Keratinocyte (primary cell): ENCODE measurements at regions not wholly inside any gene's neighbourhood (a gene's known extent, or its start where the extent isn't known, plus 50 kb on each side); places are given as distances from the start of the nearest gene placed in this dataset.
"Not testable (repeated sequence)": the region's sequence is repeated elsewhere in the genome, so short reads cannot be mapped to it uniquely, and the experiment has no call there.

Experiments
- DNase-seq: peaks from one replicate; pipeline ENCODE4 v3.0.0-alpha.2; 2011; ENCODE audit warnings: low read depth, missing footprints, low spot score
- FAIRE-seq: peaks from 2 replicates; lab custom pipeline; 2011; peaks lifted over from hg19 to GRCh38; lab: Jason Lieb, UNC
- H2AFZ ChIP-seq: 2 replicates; pipeline ENCODE4 v1.6.0; 2012; ENCODE audit warnings: low read length, control low read depth, inconsistent platforms; ENCODE audit not compliant: control insufficient read depth
- H3K27ac ChIP-seq: 2 replicates; pipeline ENCODE4 v1.5.1; 2011; ENCODE audit warnings: low read length; ENCODE audit not compliant: control insufficient read depth, insufficient read depth
- H3K27me3 ChIP-seq: 3 replicates; pipeline ENCODE4 v1.6.0; 2011; ENCODE audit warnings: low read length; ENCODE audit not compliant: control insufficient read depth, insufficient read depth; ENCODE audit errors: extremely low read depth
- H3K36me3 ChIP-seq, 2 experiments: 2 replicates in 1 of 2; 3 replicates in 1 of 2; pipeline ENCODE4 v1.5.1; 2011; ENCODE audit warnings: low read length in 2 of 2, mild to moderate bottlenecking in 1 of 2; ENCODE audit not compliant: control insufficient read depth in 2 of 2, insufficient read depth in 2 of 2; ENCODE audit errors: extremely low read depth in 1 of 2
- H3K4me1 ChIP-seq: 3 replicates; pipeline ENCODE4 v1.5.1; 2011; ENCODE audit warnings: low read length; ENCODE audit not compliant: control insufficient read depth, insufficient read depth; ENCODE audit errors: extremely low read depth
- H3K4me2 ChIP-seq: 3 replicates; pipeline ENCODE4 v1.6.0; 2011; ENCODE audit warnings: low read depth, low read length; ENCODE audit not compliant: control insufficient read depth, insufficient read depth; ENCODE audit errors: extremely low read depth
- H3K4me3 ChIP-seq, 3 experiments: fragments of 200-600 bp in 1 of 3; sonication (generic) in 1 of 3; 2 replicates in 2 of 3; 3 replicates in 1 of 3; pipeline ENCODE4 v1.5.1; 2011 to 2016; ENCODE audit warnings: low read length in 3 of 3, mild to moderate bottlenecking in 3 of 3, control low read depth in 2 of 3, inconsistent platforms in 1 of 3, low read depth in 1 of 3, mixed read lengths in 1 of 3, mixed run types in 1 of 3, moderate library complexity in 1 of 3; ENCODE audit not compliant: control insufficient read depth in 2 of 3, insufficient read depth in 2 of 3; ENCODE audit errors: extremely low read depth in 1 of 3
- H3K79me2 ChIP-seq: 2 replicates; pipeline ENCODE4 v1.6.0; 2012; ENCODE audit warnings: low read length; ENCODE audit not compliant: control insufficient read depth, insufficient read depth
- H3K9ac ChIP-seq: 3 replicates; pipeline ENCODE4 v1.6.0; 2011; ENCODE audit warnings: low read length; ENCODE audit not compliant: control insufficient read depth, insufficient read depth; ENCODE audit errors: extremely low read depth
- H3K9me1 ChIP-seq: 3 replicates; pipeline ENCODE4 v1.6.0; 2011; ENCODE audit warnings: low read length; ENCODE audit not compliant: control insufficient read depth, insufficient read depth; ENCODE audit errors: extremely low read depth
- H3K9me3 ChIP-seq: 2 replicates; pipeline ENCODE4 v1.5.1; 2012; ENCODE audit warnings: low read depth, low read length; ENCODE audit not compliant: control insufficient read depth
- H4K20me1 ChIP-seq: 3 replicates; pipeline ENCODE4 v1.6.0; 2011; ENCODE audit warnings: low read length; ENCODE audit not compliant: control insufficient read depth, insufficient read depth; ENCODE audit errors: extremely low read depth
- EZH2 ChIP-seq: IDR thresholded peaks from one replicate; pipeline ENCODE4 v1.6.1; 2012; ENCODE audit warnings: inconsistent platforms, mild to moderate bottlenecking, low read length, moderate library complexity
- dilution Hi-C: fragments of 300-500 bp; cut with MboI; formaldehyde crosslinking; loops from one replicate; pipeline ENCODE4 v1.7.0; 2020; ENCODE audit warnings: low sequenced_read_pairs; ENCODE audit not compliant: extremely low pct_ligation_motif_present
- TF ChIP-seq, protein P1 (sequence below), 3 experiments: IDR thresholded peaks in 1 of 3; conservative IDR thresholded peaks in 1 of 3; optimal IDR thresholded peaks in 1 of 3; 2 replicates in 2 of 3; 3 replicates in 1 of 3; pipeline versions ENCODE3 to v1.5.1; 2011; ENCODE audit warnings: low read length in 3 of 3, mild to moderate bottlenecking in 3 of 3, moderate library complexity in 2 of 3, control low read depth in 1 of 3, inconsistent platforms in 1 of 3; ENCODE audit not compliant: insufficient read depth in 2 of 3; ENCODE audit errors: extremely low read depth in 1 of 3

GRCh38 chr4:30868111-30868895 is 148.1 kb downstream of the PCDH7 start:
- dilution Hi-C loops = no loop called here
- H2AFZ ChIP-seq = no peak overlapping the region
- H4K20me1 ChIP-seq = no peaks in the 10 kb centered on the region
- no peaks in the 10 kb centered on the region for H3K79me2 ChIP-seq
- FAIRE-seq (peak; percentile 46), DNase-seq (no peak)
- H3K4me3 ChIP-seq = no peak overlapping the region
- no peak for TF ChIP-seq EZH2
- TF ChIP-seq, protein P1, sequence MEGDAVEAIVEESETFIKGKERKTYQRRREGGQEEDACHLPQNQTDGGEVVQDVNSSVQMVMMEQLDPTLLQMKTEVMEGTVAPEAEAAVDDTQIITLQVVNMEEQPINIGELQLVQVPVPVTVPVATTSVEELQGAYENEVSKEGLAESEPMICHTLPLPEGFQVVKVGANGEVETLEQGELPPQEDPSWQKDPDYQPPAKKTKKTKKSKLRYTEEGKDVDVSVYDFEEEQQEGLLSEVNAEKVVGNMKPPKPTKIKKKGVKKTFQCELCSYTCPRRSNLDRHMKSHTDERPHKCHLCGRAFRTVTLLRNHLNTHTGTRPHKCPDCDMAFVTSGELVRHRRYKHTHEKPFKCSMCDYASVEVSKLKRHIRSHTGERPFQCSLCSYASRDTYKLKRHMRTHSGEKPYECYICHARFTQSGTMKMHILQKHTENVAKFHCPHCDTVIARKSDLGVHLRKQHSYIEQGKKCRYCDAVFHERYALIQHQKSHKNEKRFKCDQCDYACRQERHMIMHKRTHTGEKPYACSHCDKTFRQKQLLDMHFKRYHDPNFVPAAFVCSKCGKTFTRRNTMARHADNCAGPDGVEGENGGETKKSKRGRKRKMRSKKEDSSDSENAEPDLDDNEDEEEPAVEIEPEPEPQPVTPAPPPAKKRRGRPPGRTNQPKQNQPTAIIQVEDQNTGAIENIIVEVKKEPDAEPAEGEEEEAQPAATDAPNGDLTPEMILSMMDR (optimal IDR thresholded peaks at IDR 0.05 in 1 of 3, IDR thresholded peaks at IDR 0.05 in 1 of 3, conservative IDR thresholded peaks at IDR 0.05 in 1 of 3; ENCODE audit: extremely low read depth in 1 of 3, insufficient read depth in 2 of 3, low read length in 3 of 3) = no peak
- no peaks in the 10 kb centered on the region for H3K36me3 ChIP-seq
- H3K9me3 ChIP-seq = no peaks in the 10 kb centered on the region
- no peak overlapping the region for H3K9ac ChIP-seq
- peaks cover 25% of the 10 kb centered on the region for H3K4me1 ChIP-seq
- no peak overlapping the region for H3K27ac ChIP-seq
- H3K9me1 ChIP-seq = peaks cover 2% of the 10 kb centered on the region
- no peak overlapping the region for H3K4me2 ChIP-seq
- no peaks in the 10 kb centered on the region for H3K27me3 ChIP-seq

GRCh38 chr4:30869387-30869786 is 149.2 kb downstream of the PCDH7 start:
- FAIRE-seq, H3K4me2 ChIP-seq, H3K4me3 ChIP-seq, H3K9me3 ChIP-seq, dilution Hi-C loops, H3K27me3 ChIP-seq, H3K79me2 ChIP-seq, H3K36me3 ChIP-seq, DNase-seq, H4K20me1 ChIP-seq, H2AFZ ChIP-seq, H3K9me1 ChIP-seq, H3K27ac ChIP-seq, H3K9ac ChIP-seq: not testable (repeated sequence)
- peaks cover 22% of the 10 kb centered on the region for H3K4me1 ChIP-seq

DNA sequence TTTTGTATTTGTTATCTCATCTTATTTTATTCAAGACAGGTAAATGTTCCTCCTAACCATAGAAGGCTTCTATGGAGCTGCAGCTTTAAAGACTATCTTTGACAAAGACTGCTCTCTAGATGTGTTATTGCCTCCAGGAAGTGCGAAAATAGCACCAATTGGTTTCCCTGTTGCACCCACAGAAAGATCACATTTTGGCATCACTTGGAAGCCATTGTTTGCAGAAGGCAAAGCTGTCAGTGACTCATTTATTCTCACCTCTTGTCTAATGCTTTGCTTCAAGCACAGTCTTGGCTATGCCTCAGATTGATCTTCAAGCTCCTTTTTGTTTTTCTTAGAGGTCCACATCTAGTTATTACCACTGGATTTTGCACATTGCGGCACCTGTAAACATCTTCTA is 150.3 kb downstream of the PCDH7 start:
- Histone ChIP-seq H3K4me1 (peaks cover 22% of the 10 kb centered on the region), H3K36me3 (no peaks in the 10 kb centered on the region), H3K9me3 (no peaks in the 10 kb centered on the region), H3K4me3 (no peak overlapping the region), H3K27me3 (no peaks in the 10 kb centered on the region), H3K9ac (no peak overlapping the region), H3K79me2 (no peaks in the 10 kb centered on the region), H3K27ac (no peak overlapping the region), H2AFZ (no peak overlapping the region), H3K4me2 (no peak overlapping the region), H3K9me1 (peaks cover 2% of the 10 kb centered on the region), H4K20me1 (no peaks in the 10 kb centered on the region)
- no peak for TF ChIP-seq EZH2
- TF ChIP-seq, protein P1 (optimal IDR thresholded peaks at IDR 0.05 in 1 of 3, IDR thresholded peaks at IDR 0.05 in 1 of 3, conservative IDR thresholded peaks at IDR 0.05 in 1 of 3; ENCODE audit: extremely low read depth in 1 of 3, insufficient read depth in 2 of 3, low read length in 3 of 3) = no peak
- dilution Hi-C loops = no loop called here
- peak; percentile 88 for FAIRE-seq
- DNase-seq = peak; percentile 7
